ENCODE measurements at regions not wholly inside any gene's neighbourhood (a gene's known extent, or its start where the extent isn't known, plus 50 kb on each side); places are given as distances from the start of the nearest gene placed in this dataset.

GRCh38 chr15:37880009-37880834 lies 54.2 kb upstream of the TMCO5A start:
- CTCF ChIA-PET: no interaction called here
- POLR2A ChIA-PET: no interaction called here

DNA sequence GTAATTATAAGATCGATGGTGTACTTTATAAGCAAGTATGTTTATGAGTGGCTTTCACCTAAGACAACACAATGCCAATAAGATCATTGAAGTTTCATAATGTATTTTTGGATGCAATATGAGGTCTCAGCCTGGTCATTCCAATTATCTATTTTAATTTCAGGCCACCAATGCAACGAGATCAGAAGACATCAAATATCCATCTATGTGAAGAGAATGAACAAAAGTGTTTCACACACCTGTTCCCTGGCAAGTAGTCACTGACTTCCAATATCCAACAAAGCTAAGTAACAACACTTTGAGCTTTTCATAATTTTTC lies 53.6 kb upstream of the TMCO5A start:
- Mint-ChIP-seq H3K27ac (no peak overlapping the region), H3K9me3 (no peaks in the 10 kb centered on the region), H3K4me3 (no peak overlapping the region), H3K27me3 (peaks cover 6% of the 10 kb centered on the region), H3K36me3 (ENCODE audit: low read depth) (no peaks in the 10 kb centered on the region), H3K4me1 (no peaks in the 10 kb centered on the region)
- no peak for DNase-seq
- POLR2A ChIA-PET: no interaction called here
- CTCF ChIA-PET: no interaction called here

More at GRCh38 chr15:37880009-37880834, 54.2 kb upstream of the TMCO5A start:
- Mint-ChIP-seq H3K36me3 (ENCODE audit: low read depth) (no peaks in the 10 kb centered on the region), H3K4me1 (no peaks in the 10 kb centered on the region), H3K9me3 (no peaks in the 10 kb centered on the region), H3K27ac (no peak overlapping the region), H3K27me3 (peaks cover 6% of the 10 kb centered on the region), H3K4me3 (no peak overlapping the region)
- DNase-seq: no peak

- H3K27me3 Mint-ChIP-seq: peaks cover 6% of the 10 kb centered on the region
- no peak for DNase-seq
- H3K27ac Mint-ChIP-seq: no peak overlapping the region
- H3K4me3 Mint-ChIP-seq: no peak overlapping the region
- ChIA-PET CTCF (interaction anchor here (1.1 kb wide), 1 partner anchor 10 kb away, joined by 5 read pairs; no protein-coding TSS in a partner anchor), POLR2A (interaction anchor here (1.0 kb wide), 1 partner anchor 11 kb away, joined by 3 read pairs; no protein-coding TSS in a partner anchor)
- H3K4me1 Mint-ChIP-seq: no peaks in the 10 kb centered on the region
- no peaks in the 10 kb centered on the region for H3K9me3 Mint-ChIP-seq
- no peaks in the 10 kb centered on the region for H3K36me3 Mint-ChIP-seq (ENCODE audit: low read depth)
Observed at GRCh38 chr15:37881237-37882013, 53.0 kb upstream of the TMCO5A start.

DNA sequence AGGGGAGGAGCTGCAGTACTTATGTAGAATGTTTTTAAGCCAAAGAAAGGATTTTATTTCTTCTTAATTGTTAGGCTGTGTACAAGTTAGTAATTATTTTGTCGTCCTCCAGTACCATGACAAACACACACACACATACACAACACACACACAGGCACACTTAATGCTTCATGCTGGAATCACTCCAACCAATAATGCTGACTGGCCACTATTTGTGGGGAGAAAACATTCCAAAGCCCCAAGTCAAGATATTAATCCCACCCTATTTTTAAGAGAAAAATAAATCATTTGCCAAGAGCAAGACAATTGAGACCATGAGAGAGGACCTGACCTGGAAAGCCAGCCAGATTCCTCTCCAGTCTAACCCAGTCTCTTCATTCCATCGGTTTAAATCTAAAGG lies 51.8 kb upstream of the TMCO5A start:
- no peak for DNase-seq
- Mint-ChIP-seq H3K9me3 (no peaks in the 10 kb centered on the region), H3K27me3 (peaks cover 4% of the 10 kb centered on the region), H3K36me3 (ENCODE audit: low read depth) (no peaks in the 10 kb centered on the region), H3K27ac (no peak overlapping the region), H3K4me1 (no peaks in the 10 kb centered on the region), H3K4me3 (no peak overlapping the region)
- ChIA-PET CTCF (no interaction called here), POLR2A (no interaction called here)

Measured in activated CD4-positive, alpha-beta memory T cell treated with anti-CD3 and anti-CD28 coated beads, Interleukin-2, amount 10 ng/mL, durations not matched to agents 7 days and 5 days (primary cell).